ENCODE measurements at regions not wholly inside any gene's neighbourhood (a gene's known extent, or its start where the extent isn't known, plus 50 kb on each side); places are given as distances from the start of the nearest gene placed in this dataset.

DNA sequence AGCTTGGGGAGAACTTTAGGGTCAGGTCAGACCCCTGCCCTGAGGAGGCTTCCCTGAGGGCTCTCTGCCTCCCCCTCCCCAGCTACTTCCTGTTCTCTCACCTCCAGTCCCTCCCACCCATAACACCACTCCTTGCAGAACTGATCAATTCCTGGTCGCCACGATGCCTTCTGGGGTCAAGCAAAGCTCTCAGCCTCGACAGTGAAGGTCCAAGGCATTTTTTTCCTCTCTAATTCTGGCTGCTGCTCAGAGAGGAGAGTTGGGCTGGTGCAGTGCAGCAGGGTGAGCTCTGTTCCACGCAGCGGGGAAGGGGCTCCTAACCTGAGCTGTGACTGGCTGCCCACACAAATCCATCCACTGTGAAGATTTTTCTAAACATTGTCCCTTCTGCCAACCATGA lies 628.4 kb downstream of the BRD1 start:
- H3K27me3 ChIP-seq (ENCODE audit: control insufficient read depth in 1 of 2, insufficient read depth in 2 of 2, low read length in 2 of 2) = peaks cover 0 to 4% of the 10 kb centered on the region in 2 donors

GRCh38 chr22:49198705-49199084 lies 629.0 kb downstream of the BRD1 start:
- no peak overlapping the region for H3K9ac ChIP-seq (ENCODE audit: low read depth in 1 of 2, low read length in 2 of 2)
- no peaks in the 10 kb centered on the region for H3K4me1 ChIP-seq (ENCODE audit: control insufficient read depth in 1 of 2, insufficient read depth in 2 of 2, low read length in 2 of 2)
- no peak overlapping the region for H3K27ac ChIP-seq (ENCODE audit: low read depth, low read length)
- H3K36me3 ChIP-seq (ENCODE audit: control insufficient read depth in 1 of 2, insufficient read depth in 2 of 2, low read length in 2 of 2) = no peaks in the 10 kb centered on the region
- no peak overlapping the region for H3K4me3 ChIP-seq (ENCODE audit: low read depth in 1 of 2, low read length in 2 of 2)
- H3K27me3 ChIP-seq (ENCODE audit: control insufficient read depth in 1 of 2, insufficient read depth in 2 of 2, low read length in 2 of 2) = peaks cover 0 to 4% of the 10 kb centered on the region in 2 donors
- no peaks in the 10 kb centered on the region for H3K9me3 ChIP-seq (ENCODE audit: control insufficient read depth in 1 of 2, low read length in 2 of 2)

More for the DNA sequence above, 628.4 kb downstream of the BRD1 start:
- no peaks in the 10 kb centered on the region for H3K36me3 ChIP-seq (ENCODE audit: control insufficient read depth in 1 of 2, insufficient read depth in 2 of 2, low read length in 2 of 2)
- no peak overlapping the region for H3K9ac ChIP-seq (ENCODE audit: low read depth in 1 of 2, low read length in 2 of 2)
- no peaks in the 10 kb centered on the region for H3K9me3 ChIP-seq (ENCODE audit: control insufficient read depth in 1 of 2, low read length in 2 of 2)
- H3K4me1 ChIP-seq (ENCODE audit: control insufficient read depth in 1 of 2, insufficient read depth in 2 of 2, low read length in 2 of 2) = no peaks in the 10 kb centered on the region
- H3K27ac ChIP-seq (ENCODE audit: low read depth, low read length) = no peak overlapping the region
- H3K4me3 ChIP-seq (ENCODE audit: low read depth in 1 of 2, low read length in 2 of 2) = no peak overlapping the region

DNA sequence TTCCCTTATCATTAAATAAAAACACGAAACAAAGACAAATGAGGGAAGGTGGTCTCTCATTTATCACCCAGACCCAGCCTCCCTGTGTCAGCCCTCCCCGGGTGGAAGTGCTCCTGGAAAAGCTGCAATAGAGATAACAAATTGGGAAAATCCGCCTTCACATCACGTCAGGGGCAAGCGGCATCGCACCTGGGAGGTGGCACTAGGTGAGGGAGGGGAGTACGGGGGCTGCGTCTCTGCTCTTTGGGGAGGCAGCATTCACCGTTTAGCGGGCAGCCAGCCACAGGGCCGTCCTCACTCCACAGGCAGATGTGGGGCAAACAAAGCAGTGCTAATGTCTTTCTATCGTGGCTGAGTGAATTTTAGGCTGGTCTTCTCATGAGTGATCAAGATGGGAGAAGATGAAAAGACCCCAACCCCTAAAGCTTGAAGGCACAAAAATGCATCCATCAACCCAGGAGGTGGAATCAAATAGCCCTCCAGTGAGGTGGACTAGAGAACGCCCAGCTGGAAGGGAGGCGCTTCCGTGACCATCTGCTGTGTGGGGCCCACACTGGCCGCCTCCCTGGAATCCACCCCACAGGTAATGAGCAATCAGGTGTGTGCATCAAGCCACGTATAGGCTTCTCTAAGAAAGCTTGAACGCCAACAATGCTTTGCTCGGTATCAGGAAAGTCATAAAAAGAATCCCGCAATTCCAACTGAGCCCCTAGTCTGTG lies 629.5 kb downstream of the BRD1 start:
- no peak overlapping the region for H3K9ac ChIP-seq (ENCODE audit: low read depth in 1 of 2, low read length in 2 of 2)
- peaks cover 0 to 4% of the 10 kb centered on the region in 2 donors for H3K27me3 ChIP-seq (ENCODE audit: control insufficient read depth in 1 of 2, insufficient read depth in 2 of 2, low read length in 2 of 2)

GRCh38 chr22:49197505-49197904 lies 630.2 kb downstream of the BRD1 start:
- H3K27me3 ChIP-seq (ENCODE audit: control insufficient read depth in 1 of 2, insufficient read depth in 2 of 2, low read length in 2 of 2) = peaks cover 0 to 4% of the 10 kb centered on the region in 2 donors
- no peak overlapping the region for H3K4me3 ChIP-seq (ENCODE audit: low read depth in 1 of 2, low read length in 2 of 2)
- no peak overlapping the region for H3K27ac ChIP-seq (ENCODE audit: low read depth, low read length)
- no peaks in the 10 kb centered on the region for H3K9me3 ChIP-seq (ENCODE audit: control insufficient read depth in 1 of 2, low read length in 2 of 2)
- H3K36me3 ChIP-seq (ENCODE audit: control insufficient read depth in 1 of 2, insufficient read depth in 2 of 2, low read length in 2 of 2) = no peaks in the 10 kb centered on the region
- no peak overlapping the region for H3K9ac ChIP-seq (ENCODE audit: low read depth in 1 of 2, low read length in 2 of 2)
- H3K4me1 ChIP-seq (ENCODE audit: control insufficient read depth in 1 of 2, insufficient read depth in 2 of 2, low read length in 2 of 2) = no peaks in the 10 kb centered on the region

More for the DNA sequence above, 629.5 kb downstream of the BRD1 start:
- Histone ChIP-seq H3K9me3 (ENCODE audit: control insufficient read depth in 1 of 2, low read length in 2 of 2) (no peaks in the 10 kb centered on the region), H3K4me3 (ENCODE audit: low read depth in 1 of 2, low read length in 2 of 2) (no peak overlapping the region), H3K36me3 (ENCODE audit: control insufficient read depth in 1 of 2, insufficient read depth in 2 of 2, low read length in 2 of 2) (no peaks in the 10 kb centered on the region), H3K27ac (ENCODE audit: low read depth, low read length) (no peak overlapping the region), H3K4me1 (ENCODE audit: control insufficient read depth in 1 of 2, insufficient read depth in 2 of 2, low read length in 2 of 2) (no peaks in the 10 kb centered on the region)

- Histone ChIP-seq H3K27ac (ENCODE audit: low read depth, low read length) (no peak overlapping the region), H3K4me3 (ENCODE audit: low read depth in 1 of 2, low read length in 2 of 2) (no peak overlapping the region), H3K36me3 (ENCODE audit: control insufficient read depth in 1 of 2, insufficient read depth in 2 of 2, low read length in 2 of 2) (no peaks in the 10 kb centered on the region), H3K27me3 (ENCODE audit: control insufficient read depth in 1 of 2, insufficient read depth in 2 of 2, low read length in 2 of 2) (peaks cover 4% of the 10 kb centered on the region in 2 donors), H3K4me1 (ENCODE audit: control insufficient read depth in 1 of 2, insufficient read depth in 2 of 2, low read length in 2 of 2) (no peaks in the 10 kb centered on the region), H3K9me3 (ENCODE audit: control insufficient read depth in 1 of 2, low read length in 2 of 2) (no peaks in the 10 kb centered on the region), H3K9ac (ENCODE audit: low read depth in 1 of 2, low read length in 2 of 2) (no peak overlapping the region)
Measured at GRCh38 chr22:49196046-49196511, 631.6 kb downstream of the BRD1 start.

- H3K4me3 ChIP-seq (ENCODE audit: low read depth in 1 of 2, low read length in 2 of 2) = no peak overlapping the region
- no peak overlapping the region for H3K27ac ChIP-seq (ENCODE audit: low read depth, low read length)
- no peak overlapping the region for H3K9ac ChIP-seq (ENCODE audit: low read depth in 1 of 2, low read length in 2 of 2)
- peaks cover 4% of the 10 kb centered on the region in 2 donors for H3K27me3 ChIP-seq (ENCODE audit: control insufficient read depth in 1 of 2, insufficient read depth in 2 of 2, low read length in 2 of 2)
- H3K4me1 ChIP-seq (ENCODE audit: control insufficient read depth in 1 of 2, insufficient read depth in 2 of 2, low read length in 2 of 2) = no peaks in the 10 kb centered on the region
- no peaks in the 10 kb centered on the region for H3K36me3 ChIP-seq (ENCODE audit: control insufficient read depth in 1 of 2, insufficient read depth in 2 of 2, low read length in 2 of 2)
- no peaks in the 10 kb centered on the region for H3K9me3 ChIP-seq (ENCODE audit: control insufficient read depth in 1 of 2, low read length in 2 of 2)
Measured at GRCh38 chr22:49195636-49196035, 632.0 kb downstream of the BRD1 start.

- Histone ChIP-seq H3K4me1 (ENCODE audit: control insufficient read depth in 1 of 2, insufficient read depth in 2 of 2, low read length in 2 of 2) (no peaks in the 10 kb centered on the region), H3K27me3 (ENCODE audit: control insufficient read depth in 1 of 2, insufficient read depth in 2 of 2, low read length in 2 of 2) (peaks cover 4% of the 10 kb centered on the region in 2 donors)
Measured at GRCh38 chr22:49193901-49194465, 633.7 kb downstream of the BRD1 start.

GRCh38 chr22:49193348-49193747 lies 634.3 kb downstream of the BRD1 start:
- peaks cover 4% of the 10 kb centered on the region in 2 donors for H3K27me3 ChIP-seq (ENCODE audit: control insufficient read depth in 1 of 2, insufficient read depth in 2 of 2, low read length in 2 of 2)
- no peaks in the 10 kb centered on the region for H3K9me3 ChIP-seq (ENCODE audit: control insufficient read depth in 1 of 2, low read length in 2 of 2)
- no peak overlapping the region for H3K27ac ChIP-seq (ENCODE audit: low read depth, low read length)
- H3K9ac ChIP-seq (ENCODE audit: low read depth in 1 of 2, low read length in 2 of 2) = no peak overlapping the region
- H3K36me3 ChIP-seq (ENCODE audit: control insufficient read depth in 1 of 2, insufficient read depth in 2 of 2, low read length in 2 of 2) = no peaks in the 10 kb centered on the region
- no peak overlapping the region for H3K4me3 ChIP-seq (ENCODE audit: low read depth in 1 of 2, low read length in 2 of 2)
- H3K4me1 ChIP-seq (ENCODE audit: control insufficient read depth in 1 of 2, insufficient read depth in 2 of 2, low read length in 2 of 2) = no peaks in the 10 kb centered on the region

More at GRCh38 chr22:49193901-49194465, 633.7 kb downstream of the BRD1 start:
- Histone ChIP-seq H3K36me3 (ENCODE audit: control insufficient read depth in 1 of 2, insufficient read depth in 2 of 2, low read length in 2 of 2) (no peaks in the 10 kb centered on the region), H3K9me3 (ENCODE audit: control insufficient read depth in 1 of 2, low read length in 2 of 2) (no peaks in the 10 kb centered on the region), H3K4me3 (ENCODE audit: low read depth in 1 of 2, low read length in 2 of 2) (no peak overlapping the region), H3K9ac (ENCODE audit: low read depth in 1 of 2, low read length in 2 of 2) (no peak overlapping the region), H3K27ac (ENCODE audit: low read depth, low read length) (no peak overlapping the region)

DNA sequence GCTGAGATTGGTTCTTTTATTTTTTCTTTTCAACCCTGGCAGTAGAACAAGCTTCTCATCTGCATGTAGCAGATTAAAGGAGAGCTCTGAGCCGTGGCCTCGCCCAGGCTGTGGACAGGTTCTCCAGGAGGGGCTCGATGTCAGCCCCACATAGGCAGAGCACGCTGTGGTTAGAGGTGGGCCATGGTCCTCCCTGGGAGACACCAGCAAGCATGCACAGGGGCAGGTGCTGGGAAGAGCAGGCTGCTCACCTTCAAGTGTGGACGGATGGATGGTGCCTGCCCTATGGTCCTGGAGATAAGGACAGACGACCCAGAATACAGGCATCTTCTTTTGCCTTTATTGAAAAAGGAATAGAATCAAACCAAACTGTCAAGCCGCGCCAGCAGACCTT lies 634.8 kb downstream of the BRD1 start:
- peaks cover under 1 to 4% of the 10 kb centered on the region in 2 donors for H3K27me3 ChIP-seq (ENCODE audit: control insufficient read depth in 1 of 2, insufficient read depth in 2 of 2, low read length in 2 of 2)
- no peak overlapping the region for H3K27ac ChIP-seq (ENCODE audit: low read depth, low read length)
- H3K9me3 ChIP-seq (ENCODE audit: control insufficient read depth in 1 of 2, low read length in 2 of 2) = no peaks in the 10 kb centered on the region
- no peak overlapping the region for H3K9ac ChIP-seq (ENCODE audit: low read depth in 1 of 2, low read length in 2 of 2)
- no peaks in the 10 kb centered on the region for H3K4me1 ChIP-seq (ENCODE audit: control insufficient read depth in 1 of 2, insufficient read depth in 2 of 2, low read length in 2 of 2)
- no peak overlapping the region for H3K4me3 ChIP-seq (ENCODE audit: low read depth in 1 of 2, low read length in 2 of 2)
- H3K36me3 ChIP-seq (ENCODE audit: control insufficient read depth in 1 of 2, insufficient read depth in 2 of 2, low read length in 2 of 2) = no peaks in the 10 kb centered on the region

DNA sequence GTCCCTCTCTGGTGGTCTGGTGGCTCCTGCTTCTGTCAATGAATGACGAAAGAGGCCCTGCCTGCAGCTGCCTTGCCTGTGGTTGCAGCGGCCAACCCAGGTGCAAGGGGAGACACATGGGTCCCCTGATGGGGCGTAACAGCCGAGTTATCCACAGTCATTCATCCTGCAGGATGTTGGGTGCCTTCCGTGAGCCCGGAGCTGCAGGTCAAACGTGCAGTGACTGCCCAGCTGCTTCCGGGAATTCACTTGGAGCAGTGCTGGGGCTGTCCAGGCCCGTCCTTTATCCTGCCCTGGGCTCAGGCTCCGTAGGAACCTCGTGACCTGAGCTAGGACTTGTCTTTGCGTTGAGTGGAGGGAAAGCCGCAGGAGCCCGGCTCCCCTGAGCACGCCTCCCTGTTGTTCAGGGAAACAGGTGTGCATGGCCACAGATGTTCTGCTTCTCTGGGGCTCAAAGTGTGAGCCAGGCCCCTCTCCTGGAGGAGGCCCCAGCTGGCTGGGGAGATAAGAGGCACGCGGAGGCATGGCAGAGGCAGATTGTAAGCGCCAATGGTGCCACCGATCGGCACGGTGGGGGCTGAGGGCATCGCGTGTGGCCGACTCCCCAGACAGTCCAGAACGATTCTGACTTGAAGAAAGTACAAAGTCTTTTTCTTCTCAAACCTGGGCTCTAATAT lies 635.4 kb downstream of the BRD1 start:
- H3K4me1 ChIP-seq (ENCODE audit: control insufficient read depth in 1 of 2, insufficient read depth in 2 of 2, low read length in 2 of 2) = no peaks in the 10 kb centered on the region
- H3K9me3 ChIP-seq (ENCODE audit: control insufficient read depth in 1 of 2, low read length in 2 of 2) = no peaks in the 10 kb centered on the region
- H3K27me3 ChIP-seq (ENCODE audit: control insufficient read depth in 1 of 2, insufficient read depth in 2 of 2, low read length in 2 of 2) = peaks cover 0 to 4% of the 10 kb centered on the region in 2 donors
- H3K9ac ChIP-seq (ENCODE audit: low read depth in 1 of 2, low read length in 2 of 2) = no peak overlapping the region
- H3K36me3 ChIP-seq (ENCODE audit: control insufficient read depth in 1 of 2, insufficient read depth in 2 of 2, low read length in 2 of 2) = no peaks in the 10 kb centered on the region
- H3K27ac ChIP-seq (ENCODE audit: low read depth, low read length) = no peak overlapping the region
- H3K4me3 ChIP-seq (ENCODE audit: low read depth in 1 of 2, low read length in 2 of 2) = no peak overlapping the region

Measured in duodenal mucosa (tissue), 2 donors.